Hepatocyte (in vitro differentiated cells): ENCODE measurements at regions not wholly inside any gene's neighbourhood (a gene's known extent, or its start where the extent isn't known, plus 50 kb on each side); places are given as distances from the start of the nearest gene placed in this dataset.

Experiments
- DNase-seq: peaks from one replicate; pipeline ENCODE4 v3.0.0-alpha.2; 2016; ENCODE audit warnings: low spot score
- H2AFZ ChIP-seq: fragments of 200-600 bp; sonication (generic); 2 replicates; pipeline ENCODE4 v1.6.0; 2016; ENCODE audit warnings: antibody characterized with exemption, mild to moderate bottlenecking
- H3K27ac ChIP-seq: fragments of 200-600 bp; sonication (generic); 2 replicates; pipeline ENCODE4 v1.5.1; 2016; ENCODE audit warnings: mild to moderate bottlenecking
- H3K27me3 ChIP-seq: fragments of 200-600 bp; sonication (generic); 2 replicates; pipeline ENCODE4 v1.6.1; 2016
- H3K36me3 ChIP-seq: fragments of 200-600 bp; sonication (generic); replicated peaks from 2 replicates; pipeline ENCODE4 v1.5.1; 2016; ENCODE audit warnings: low read depth; ENCODE audit not compliant: insufficient read depth
- H3K4me1 ChIP-seq: fragments of 200-600 bp; sonication (generic); 2 replicates; pipeline ENCODE4 v1.5.1; 2016; ENCODE audit warnings: mild to moderate bottlenecking, moderate library complexity; ENCODE audit not compliant: insufficient read depth
- H3K4me2 ChIP-seq: fragments of 200-600 bp; sonication (generic); 2 replicates; pipeline ENCODE4 v1.6.0; 2016
- H3K4me3 ChIP-seq: fragments of 200-600 bp; sonication (generic); 2 replicates; pipeline ENCODE4 v1.5.1; 2016; ENCODE audit warnings: mild to moderate bottlenecking
- H3K79me2 ChIP-seq: fragments of 200-600 bp; sonication (generic); 2 replicates; pipeline ENCODE4 v1.6.0; 2017; ENCODE audit warnings: mild to moderate bottlenecking
- H3K9me2 ChIP-seq: fragments of 200-600 bp; sonication (generic); replicated peaks from 2 replicates; pipeline ENCODE4 v1.6.0; 2017; ENCODE audit warnings: mild to moderate bottlenecking; ENCODE audit not compliant: insufficient read depth
- H3K9me3 ChIP-seq: fragments of 200-600 bp; sonication (generic); 2 replicates; pipeline ENCODE4 v1.5.1; 2016; ENCODE audit warnings: low read depth, mild to moderate bottlenecking
- H4K20me1 ChIP-seq: fragments of 200-600 bp; sonication (generic); 2 replicates; pipeline ENCODE4 v1.6.0; 2016; ENCODE audit warnings: mild to moderate bottlenecking; ENCODE audit not compliant: insufficient read depth, poor library complexity, severe bottlenecking
- CTCF ChIP-seq: fragments of 200-600 bp; sonication (generic); IDR thresholded peaks from 2 replicates; pipeline ENCODE4 v1.5.1; 2016; ENCODE audit warnings: antibody characterized with exemption, mild to moderate bottlenecking; ENCODE audit not compliant: poor library complexity
- EZH2 ChIP-seq: fragments of 200-600 bp; sonication (generic); IDR thresholded peaks from 2 replicates; pipeline ENCODE4 v1.6.1; 2016; ENCODE audit warnings: antibody characterized with exemption, mild to moderate bottlenecking, borderline replicate concordance
- EZH2phosphoT487 ChIP-seq: fragments of 200-600 bp; sonication (generic); IDR thresholded peaks from one replicate; pipeline ENCODE4 v1.6.1; 2018; ENCODE audit warnings: antibody characterized with exemption, mild to moderate bottlenecking, low read depth, moderate library complexity; ENCODE audit not compliant: unreplicated experiment, severe bottlenecking
- WGBS: methylation state at CpG from one replicate; pipeline ENCODE4 v1.1.6; 2016; ENCODE audit warnings: low lambda C conversion rate; ENCODE audit errors: missing lambda C conversion rate; 5-methylcytosine and 5-hydroxymethylcytosine counted together

- peak overlapping the region; percentile 43 for H3K4me2 ChIP-seq
- H3K9me2 ChIP-seq, result no peaks in the 10 kb centered on the region
- H3K27me3 ChIP-seq, result no peaks in the 10 kb centered on the region
- no peaks in the 10 kb centered on the region for H3K9me3 ChIP-seq
- H3K27ac ChIP-seq, result peak overlapping the region; percentile 39
- no peaks in the 10 kb centered on the region for H4K20me1 ChIP-seq
- TF ChIP-seq EZH2phosphoT487 (no peak), CTCF (no peak), EZH2 (no peak)
- DNase-seq, result peak; percentile 81
- H3K4me1 ChIP-seq, result peaks cover 5% of the 10 kb centered on the region
- H3K79me2 ChIP-seq, result no peaks in the 10 kb centered on the region
- no peak overlapping the region for H2AFZ ChIP-seq
- H3K36me3 ChIP-seq, result no peaks in the 10 kb centered on the region
- H3K4me3 ChIP-seq, result no peak overlapping the region
- 41% methylated on average over 7 of the region's 7 CpGs for WGBS
Measured at GRCh38 chr20:1830240-1830639, 65.0 kb upstream of the SIRPA start.

- H3K9me2 ChIP-seq, result no peaks in the 10 kb centered on the region
- no peak for TF ChIP-seq EZH2phosphoT487
- TF ChIP-seq EZH2, result no peak
- no peak for TF ChIP-seq CTCF
- H4K20me1 ChIP-seq, result no peaks in the 10 kb centered on the region
- no peak overlapping the region for H3K4me2 ChIP-seq
- H2AFZ ChIP-seq, result no peak overlapping the region
- no peak overlapping the region for H3K4me3 ChIP-seq
- DNase-seq, result no peak
- no peaks in the 10 kb centered on the region for H3K9me3 ChIP-seq
- peak overlapping the region; percentile 32 for H3K27ac ChIP-seq
- no peaks in the 10 kb centered on the region for H3K36me3 ChIP-seq
- no peaks in the 10 kb centered on the region for H3K79me2 ChIP-seq
- no peaks in the 10 kb centered on the region for H3K27me3 ChIP-seq
- no peaks in the 10 kb centered on the region for H3K4me1 ChIP-seq
- 89% methylated on average over 9 of the region's 9 CpGs for WGBS
Measured at GRCh38 chr20:1829531-1829930, 65.7 kb upstream of the SIRPA start.

- WGBS, result 86% methylated on average over 1 of the region's 1 CpG
- TF ChIP-seq EZH2phosphoT487, result no peak
- TF ChIP-seq CTCF, result no peak
- TF ChIP-seq EZH2, result no peak
- Histone ChIP-seq H3K4me1 (no peaks in the 10 kb centered on the region), H3K27ac (peak overlapping the region; percentile 69), H3K4me2 (no peak overlapping the region), H3K27me3 (no peaks in the 10 kb centered on the region), H4K20me1 (no peaks in the 10 kb centered on the region), H3K9me3 (no peaks in the 10 kb centered on the region), H3K36me3 (no peaks in the 10 kb centered on the region), H3K79me2 (no peaks in the 10 kb centered on the region), H3K9me2 (no peaks in the 10 kb centered on the region), H3K4me3 (no peak overlapping the region), H2AFZ (no peak overlapping the region)
- DNase-seq, result no peak
Measured at GRCh38 chr20:1828786-1829131, 66.4 kb upstream of the SIRPA start.
